Type B pancreatic cell (in vitro differentiated cells): ENCODE measurements at regions not wholly inside any gene's neighbourhood (a gene's known extent, or its start where the extent isn't known, plus 50 kb on each side); places are given as distances from the start of the nearest gene placed in this dataset.

Source experiments
- DNase-seq: peaks from one replicate; pipeline ENCODE4 v3.0.0; 2021; ENCODE audit warnings: mixed read lengths; ENCODE audit not compliant: unreplicated experiment; ENCODE audit errors: extremely low spot score
- H3K27ac Mint-ChIP-seq: 2 replicates; pipeline ENCODE4 v1.8.0; 2021; ENCODE audit warnings: mild to moderate bottlenecking, mixed read lengths
- H3K27me3 Mint-ChIP-seq: 2 replicates; pipeline ENCODE4 v1.8.0; 2021; ENCODE audit warnings: mixed read lengths
- H3K36me3 Mint-ChIP-seq: 2 replicates; pipeline ENCODE4 v1.8.0; 2021; ENCODE audit warnings: mixed read lengths
- H3K4me1 Mint-ChIP-seq: one replicate; pipeline ENCODE4 v1.8.0; 2021; ENCODE audit warnings: mixed read lengths; ENCODE audit not compliant: unreplicated experiment
- H3K4me3 Mint-ChIP-seq: 2 replicates; pipeline ENCODE4 v1.8.0; 2021; ENCODE audit warnings: mild to moderate bottlenecking, mixed read lengths
- H3K9me3 Mint-ChIP-seq: 2 replicates; pipeline ENCODE4 v1.8.0; 2021; ENCODE audit warnings: mixed read lengths
- TF ChIP-seq, protein P1 (sequence below): fragments of 200-600 bp; sonication (generic); conservative IDR thresholded peaks from 2 replicates; pipeline ENCODE4 v1.5.0; 2021; ENCODE audit warnings: antibody characterized with exemption, mild to moderate bottlenecking

DNA sequence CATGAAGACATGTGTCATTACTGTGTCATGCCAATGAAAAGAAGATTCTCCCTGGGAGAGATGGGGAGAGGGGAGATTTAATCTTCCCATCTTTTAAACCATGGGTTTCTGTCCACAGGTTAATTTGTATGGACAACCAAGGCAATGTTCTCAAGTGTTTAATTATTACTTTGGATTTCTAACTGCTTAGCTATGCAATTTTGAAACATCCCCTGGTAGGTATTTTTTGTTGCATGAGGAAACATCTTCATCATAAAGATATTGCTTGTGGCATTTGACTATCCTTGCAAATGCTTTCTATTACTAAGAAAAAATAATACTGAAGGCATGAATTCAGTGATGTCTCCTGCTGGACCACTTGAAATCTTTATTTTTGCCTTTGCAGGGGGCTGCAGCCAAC is 326.6 kb upstream of the TPM1 start:
- TF ChIP-seq, protein P1, sequence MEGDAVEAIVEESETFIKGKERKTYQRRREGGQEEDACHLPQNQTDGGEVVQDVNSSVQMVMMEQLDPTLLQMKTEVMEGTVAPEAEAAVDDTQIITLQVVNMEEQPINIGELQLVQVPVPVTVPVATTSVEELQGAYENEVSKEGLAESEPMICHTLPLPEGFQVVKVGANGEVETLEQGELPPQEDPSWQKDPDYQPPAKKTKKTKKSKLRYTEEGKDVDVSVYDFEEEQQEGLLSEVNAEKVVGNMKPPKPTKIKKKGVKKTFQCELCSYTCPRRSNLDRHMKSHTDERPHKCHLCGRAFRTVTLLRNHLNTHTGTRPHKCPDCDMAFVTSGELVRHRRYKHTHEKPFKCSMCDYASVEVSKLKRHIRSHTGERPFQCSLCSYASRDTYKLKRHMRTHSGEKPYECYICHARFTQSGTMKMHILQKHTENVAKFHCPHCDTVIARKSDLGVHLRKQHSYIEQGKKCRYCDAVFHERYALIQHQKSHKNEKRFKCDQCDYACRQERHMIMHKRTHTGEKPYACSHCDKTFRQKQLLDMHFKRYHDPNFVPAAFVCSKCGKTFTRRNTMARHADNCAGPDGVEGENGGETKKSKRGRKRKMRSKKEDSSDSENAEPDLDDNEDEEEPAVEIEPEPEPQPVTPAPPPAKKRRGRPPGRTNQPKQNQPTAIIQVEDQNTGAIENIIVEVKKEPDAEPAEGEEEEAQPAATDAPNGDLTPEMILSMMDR, result no peak
- Mint-ChIP-seq H3K9me3 (no peaks in the 10 kb centered on the region), H3K27me3 (no peaks in the 10 kb centered on the region), H3K4me3 (no peak overlapping the region), H3K27ac (no peak overlapping the region), H3K36me3 (peaks cover 29% of the 10 kb centered on the region), H3K4me1 (no peaks in the 10 kb centered on the region)
- DNase-seq, result no peak

DNA sequence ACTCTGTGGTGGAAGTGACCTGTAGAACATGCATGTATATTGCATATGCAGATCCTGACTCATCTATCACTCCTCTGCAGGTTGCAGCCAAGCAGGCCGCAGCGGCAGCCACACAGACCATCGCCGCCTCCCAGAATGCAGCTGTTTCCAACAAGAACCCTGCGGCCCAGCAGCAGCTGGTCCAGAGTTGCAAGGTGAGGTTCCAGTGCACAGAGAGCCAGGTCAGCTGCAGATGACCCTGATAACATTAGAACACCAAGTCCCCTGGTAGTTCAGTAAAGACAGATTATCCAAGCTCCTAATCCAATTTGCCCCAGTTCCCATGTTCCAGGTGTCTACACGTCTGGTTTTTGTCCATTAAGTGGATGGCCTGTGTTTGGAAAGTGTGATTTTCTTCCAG is 325.1 kb upstream of the TPM1 start:
- Mint-ChIP-seq H3K27me3 (no peaks in the 10 kb centered on the region), H3K4me1 (no peaks in the 10 kb centered on the region), H3K36me3 (peaks cover 25% of the 10 kb centered on the region), H3K27ac (no peak overlapping the region), H3K9me3 (no peaks in the 10 kb centered on the region), H3K4me3 (no peak overlapping the region)
- TF ChIP-seq, protein P1, result no peak
- DNase-seq, result no peak

DNA sequence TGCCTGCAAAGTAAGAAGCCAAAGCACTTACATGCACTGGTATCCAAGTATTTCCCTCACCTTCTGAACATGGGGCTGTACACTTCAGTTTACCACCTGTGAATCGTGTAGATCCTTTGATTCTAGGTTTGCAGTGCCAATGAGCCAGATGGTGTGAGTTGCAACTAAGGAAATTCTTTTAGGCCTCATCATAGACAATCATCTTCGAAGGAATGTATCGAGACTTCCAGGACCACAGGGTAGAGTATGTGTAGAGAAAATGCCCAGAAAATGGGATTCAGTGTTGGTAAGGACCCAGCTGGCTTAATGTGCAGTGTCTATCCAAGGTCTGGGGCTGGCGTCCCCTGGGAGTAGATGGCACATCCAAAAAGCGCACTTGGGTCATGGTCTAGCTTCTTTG is 323.2 kb upstream of the TPM1 start:
- H3K4me3 Mint-ChIP-seq, result no peak overlapping the region
- TF ChIP-seq, protein P1, result no peak
- no peaks in the 10 kb centered on the region for H3K9me3 Mint-ChIP-seq
- H3K36me3 Mint-ChIP-seq, result peaks cover 31% of the 10 kb centered on the region
- no peaks in the 10 kb centered on the region for H3K4me1 Mint-ChIP-seq
- no peak for DNase-seq
- no peaks in the 10 kb centered on the region for H3K27me3 Mint-ChIP-seq
- no peak overlapping the region for H3K27ac Mint-ChIP-seq

DNA sequence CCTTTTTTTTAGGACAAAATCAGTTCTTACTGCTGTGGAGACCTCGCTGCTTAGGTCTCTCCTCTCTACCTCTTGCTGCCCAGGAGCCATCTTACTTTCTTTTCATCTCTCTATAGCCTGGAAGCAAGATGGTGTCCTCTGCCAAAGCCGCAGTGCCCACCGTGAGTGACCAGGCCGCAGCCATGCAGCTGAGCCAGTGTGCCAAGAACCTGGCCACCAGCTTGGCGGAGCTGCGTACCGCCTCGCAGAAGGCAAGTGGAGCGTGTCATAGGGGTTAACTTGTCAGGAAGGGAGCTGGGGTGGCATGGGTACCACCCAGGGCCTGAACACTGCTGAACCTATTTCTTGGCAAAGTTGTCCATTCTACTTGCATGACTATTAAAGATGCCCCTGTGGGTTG is 320.3 kb upstream of the TPM1 start:
- H3K9me3 Mint-ChIP-seq, result no peaks in the 10 kb centered on the region
- no peak for DNase-seq
- no peaks in the 10 kb centered on the region for H3K27me3 Mint-ChIP-seq
- H3K4me1 Mint-ChIP-seq, result no peaks in the 10 kb centered on the region
- TF ChIP-seq, protein P1, result no peak
- no peak overlapping the region for H3K4me3 Mint-ChIP-seq
- peaks cover 37% of the 10 kb centered on the region for H3K36me3 Mint-ChIP-seq
- no peak overlapping the region for H3K27ac Mint-ChIP-seq

DNA sequence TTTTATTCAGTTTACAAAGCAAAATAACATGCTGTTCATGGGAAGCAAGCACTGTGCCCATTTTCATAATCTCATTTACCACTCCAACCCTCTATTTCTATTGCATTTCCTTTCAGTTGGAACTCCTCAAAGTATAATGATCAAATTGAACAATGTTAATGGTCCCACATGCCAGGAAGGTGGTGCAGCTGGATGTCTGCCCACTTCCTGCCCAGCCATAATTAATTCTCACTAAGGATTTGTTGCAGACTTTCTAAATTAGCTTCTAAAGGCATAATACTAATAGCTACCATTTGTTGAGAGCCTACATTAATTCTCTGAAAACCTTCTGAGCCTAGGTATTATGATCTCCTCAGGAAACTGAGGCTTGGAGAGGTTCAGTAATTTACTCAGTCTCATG is 316.1 kb upstream of the TPM1 start:
- peaks cover 50% of the 10 kb centered on the region for H3K36me3 Mint-ChIP-seq
- no peaks in the 10 kb centered on the region for H3K27me3 Mint-ChIP-seq
- H3K27ac Mint-ChIP-seq, result no peak overlapping the region

DNA sequence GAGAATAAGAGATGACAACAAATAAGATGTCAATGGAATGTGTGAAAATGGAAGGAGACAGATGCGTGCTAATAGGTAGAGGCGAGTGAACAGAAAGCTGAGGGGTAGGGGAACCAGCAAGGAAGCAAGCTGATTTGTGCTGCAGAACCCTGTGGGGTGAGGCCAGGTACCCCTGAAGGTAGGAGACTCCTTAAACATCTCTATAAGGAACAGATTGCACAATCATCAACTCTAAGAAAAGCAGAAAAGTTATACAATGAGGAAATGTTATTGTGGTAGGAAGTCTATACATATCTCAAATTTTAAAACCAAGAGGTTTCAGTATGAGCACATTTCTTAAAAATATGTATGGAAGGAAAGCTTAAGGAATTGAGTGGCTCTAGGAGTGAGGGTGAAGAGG is 315.0 kb upstream of the TPM1 start:
- Mint-ChIP-seq H3K4me1 (no peaks in the 10 kb centered on the region), H3K27me3 (no peaks in the 10 kb centered on the region), H3K27ac (no peak overlapping the region), H3K4me3 (no peak overlapping the region), H3K9me3 (peaks cover 6% of the 10 kb centered on the region), H3K36me3 (peaks cover 52% of the 10 kb centered on the region)
- TF ChIP-seq, protein P1, result no peak
- no peak for DNase-seq

More for the DNA sequence above, 316.1 kb upstream of the TPM1 start:
- DNase-seq, result no peak
- H3K4me1 Mint-ChIP-seq, result no peaks in the 10 kb centered on the region
- no peak overlapping the region for H3K4me3 Mint-ChIP-seq
- peaks cover 6% of the 10 kb centered on the region for H3K9me3 Mint-ChIP-seq
- TF ChIP-seq, protein P1, result no peak
